DND-41 (cell line): ENCODE measurements at regions not wholly inside any gene's neighbourhood (a gene's known extent, or its start where the extent isn't known, plus 50 kb on each side); places are given as distances from the start of the nearest gene placed in this dataset.

Experiments
- ATAC-seq: fragments of 200-7000 bp; cut with Tn5 transposase; 3 replicates; pipeline ENCODE4 v1.9.1; 2021; ENCODE audit warnings: low read depth; ENCODE audit not compliant: insufficient read depth
- DNase-seq: peaks from one replicate; pipeline ENCODE4 v3.0.0-alpha.2; 2020
- H2AFZ ChIP-seq: 2 replicates; pipeline ENCODE4 v1.6.0; 2012; ENCODE audit warnings: low read depth, low read length
- H3K27ac ChIP-seq: 2 replicates; pipeline ENCODE4 v1.5.1; 2012; ENCODE audit warnings: low read length, inconsistent platforms
- H3K27me3 ChIP-seq: fragments of 200-600 bp; sonication (generic); 2 replicates; pipeline ENCODE4 v1.6.0; 2012; ENCODE audit warnings: low read length, mild to moderate bottlenecking, inconsistent platforms; ENCODE audit not compliant: insufficient read depth, poor library complexity
- H3K36me3 ChIP-seq: 2 replicates; pipeline ENCODE4 v1.5.1; 2012; ENCODE audit warnings: low read length, inconsistent platforms; ENCODE audit not compliant: insufficient read depth
- H3K4me1 ChIP-seq: 2 replicates; pipeline ENCODE4 v1.5.1; 2012; ENCODE audit warnings: mild to moderate bottlenecking, low read length; ENCODE audit not compliant: insufficient read depth
- H3K4me2 ChIP-seq: 2 replicates; pipeline ENCODE4 v1.6.0; 2012; ENCODE audit warnings: mild to moderate bottlenecking, moderate library complexity, low read length, inconsistent platforms; ENCODE audit not compliant: insufficient read depth
- H3K4me3 ChIP-seq, 2 experiments: fragments of 200-600 bp in 1 of 2; shearing (Covaris generic) in 1 of 2; 2 replicates each; pipeline ENCODE4 v1.5.1; 2012 to 2016; ENCODE audit warnings: inconsistent platforms in 2 of 2, low read length in 2 of 2, mild to moderate bottlenecking in 2 of 2, low read depth in 1 of 2, moderate library complexity in 1 of 2
- H3K79me2 ChIP-seq: 2 replicates; pipeline ENCODE4 v1.6.0; 2012; ENCODE audit warnings: low read length, inconsistent platforms; ENCODE audit not compliant: insufficient read depth
- H3K9ac ChIP-seq: 2 replicates; pipeline ENCODE4 v1.6.0; 2012; ENCODE audit warnings: low read depth, mild to moderate bottlenecking, inconsistent platforms, low read length, moderate library complexity
- H3K9me3 ChIP-seq: 2 replicates; pipeline ENCODE4 v1.5.1; 2012; ENCODE audit warnings: low read length, moderate library complexity, mild to moderate bottlenecking, inconsistent platforms; ENCODE audit not compliant: insufficient read depth, severe bottlenecking
- H4K20me1 ChIP-seq: 2 replicates; pipeline ENCODE4 v1.6.0; 2012; ENCODE audit warnings: low read length; ENCODE audit not compliant: insufficient read depth
- EZH2 ChIP-seq: IDR thresholded peaks from 3 replicates; pipeline ENCODE4 v1.6.1; 2012; ENCODE audit warnings: borderline replicate concordance, low read depth, mild to moderate bottlenecking, moderate library complexity, low read length, inconsistent platforms; ENCODE audit not compliant: severe bottlenecking
- TF ChIP-seq, protein P1 (sequence below): IDR thresholded peaks from 2 replicates; pipeline ENCODE4 v1.5.1; 2012; ENCODE audit warnings: borderline replicate concordance, low read length, moderate library complexity, mild to moderate bottlenecking; ENCODE audit not compliant: poor library complexity, severe bottlenecking; ENCODE audit errors: extremely low read depth

DNA sequence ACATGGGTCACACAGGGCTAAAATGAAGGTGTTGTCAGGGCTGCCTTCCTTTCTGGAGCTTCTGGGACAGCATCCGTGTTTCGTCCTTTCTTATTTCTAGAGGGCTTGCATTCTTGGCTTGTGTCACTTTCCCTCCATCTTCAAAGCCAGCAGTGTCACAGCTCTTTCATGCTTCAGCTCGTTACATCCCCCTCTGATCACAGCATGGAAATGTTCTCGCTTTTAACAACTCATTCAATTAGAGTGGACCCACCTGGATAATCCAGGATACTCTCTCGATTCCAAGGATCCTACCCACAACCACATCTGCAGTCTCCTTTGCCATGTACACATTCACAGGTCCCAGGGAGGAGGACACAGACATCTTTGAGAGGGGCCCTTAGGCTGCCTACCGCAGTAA lies 316.2 kb upstream of the FIGN start:
- Histone ChIP-seq H4K20me1 (no peaks in the 10 kb centered on the region), H3K27me3 (peaks cover 3% of the 10 kb centered on the region), H3K9me3 (no peaks in the 10 kb centered on the region), H3K9ac (no peak overlapping the region), H3K27ac (no peak overlapping the region), H3K4me1 (no peaks in the 10 kb centered on the region), H2AFZ (no peak overlapping the region), H3K4me3 (no peak overlapping the region), H3K36me3 (no peaks in the 10 kb centered on the region), H3K79me2 (no peaks in the 10 kb centered on the region), H3K4me2 (no peak overlapping the region)
- no peak for DNase-seq
- no peak for ATAC-seq
- no peak for TF ChIP-seq EZH2
- TF ChIP-seq, protein P1, sequence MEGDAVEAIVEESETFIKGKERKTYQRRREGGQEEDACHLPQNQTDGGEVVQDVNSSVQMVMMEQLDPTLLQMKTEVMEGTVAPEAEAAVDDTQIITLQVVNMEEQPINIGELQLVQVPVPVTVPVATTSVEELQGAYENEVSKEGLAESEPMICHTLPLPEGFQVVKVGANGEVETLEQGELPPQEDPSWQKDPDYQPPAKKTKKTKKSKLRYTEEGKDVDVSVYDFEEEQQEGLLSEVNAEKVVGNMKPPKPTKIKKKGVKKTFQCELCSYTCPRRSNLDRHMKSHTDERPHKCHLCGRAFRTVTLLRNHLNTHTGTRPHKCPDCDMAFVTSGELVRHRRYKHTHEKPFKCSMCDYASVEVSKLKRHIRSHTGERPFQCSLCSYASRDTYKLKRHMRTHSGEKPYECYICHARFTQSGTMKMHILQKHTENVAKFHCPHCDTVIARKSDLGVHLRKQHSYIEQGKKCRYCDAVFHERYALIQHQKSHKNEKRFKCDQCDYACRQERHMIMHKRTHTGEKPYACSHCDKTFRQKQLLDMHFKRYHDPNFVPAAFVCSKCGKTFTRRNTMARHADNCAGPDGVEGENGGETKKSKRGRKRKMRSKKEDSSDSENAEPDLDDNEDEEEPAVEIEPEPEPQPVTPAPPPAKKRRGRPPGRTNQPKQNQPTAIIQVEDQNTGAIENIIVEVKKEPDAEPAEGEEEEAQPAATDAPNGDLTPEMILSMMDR: no peak

DNA sequence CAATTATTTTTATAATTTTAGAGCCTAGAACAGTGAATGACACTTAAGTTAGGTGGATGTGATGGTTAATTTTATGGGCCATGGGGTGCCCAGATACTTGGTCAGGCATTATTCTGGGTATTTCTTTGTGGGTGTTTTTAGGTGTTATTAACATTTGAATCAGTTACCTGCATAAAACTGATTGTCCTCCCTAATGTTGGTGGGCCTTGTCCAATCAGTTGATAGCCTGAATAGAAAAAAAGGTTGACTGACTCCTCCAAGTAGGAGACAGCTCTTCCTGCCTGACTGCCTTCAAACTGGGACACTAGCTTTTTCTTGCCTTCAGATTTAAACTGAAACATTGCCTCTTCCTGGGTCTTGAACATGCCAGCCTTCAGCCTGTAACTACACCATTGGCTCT lies 312.9 kb upstream of the FIGN start:
- Histone ChIP-seq H3K36me3 (no peaks in the 10 kb centered on the region), H2AFZ (no peak overlapping the region), H3K79me2 (no peaks in the 10 kb centered on the region), H4K20me1 (no peaks in the 10 kb centered on the region), H3K27ac (no peak overlapping the region), H3K4me3 (no peak overlapping the region), H3K4me2 (no peak overlapping the region), H3K9me3 (no peaks in the 10 kb centered on the region), H3K4me1 (no peaks in the 10 kb centered on the region), H3K27me3 (peaks cover 3% of the 10 kb centered on the region), H3K9ac (no peak overlapping the region)
- TF ChIP-seq, protein P1: no peak
- no peak for TF ChIP-seq EZH2
- no peak for DNase-seq
- ATAC-seq: no peak

DNA sequence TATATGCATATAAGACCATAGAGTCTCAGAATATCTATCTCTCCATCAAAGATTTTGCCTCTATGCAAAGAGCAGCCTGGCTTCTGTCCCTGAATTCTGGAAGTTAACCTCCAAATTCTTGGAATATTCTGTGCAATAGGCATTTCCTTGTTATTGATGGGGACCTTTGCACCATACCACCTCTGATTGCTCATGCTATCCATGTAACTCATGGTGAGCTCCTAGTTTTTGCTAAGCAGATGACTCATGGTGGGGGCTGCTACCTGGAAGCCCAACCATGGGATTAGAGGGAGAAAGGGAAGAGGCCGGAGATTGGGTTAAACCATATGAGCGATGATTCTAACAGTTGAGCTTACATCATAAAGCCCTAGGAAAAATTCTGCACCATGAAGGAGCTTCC lies 310.2 kb upstream of the FIGN start:
- Histone ChIP-seq H3K9ac (no peak overlapping the region), H3K4me3 (no peak overlapping the region), H3K27ac (no peak overlapping the region), H3K4me2 (no peak overlapping the region), H3K9me3 (no peaks in the 10 kb centered on the region), H2AFZ (no peak overlapping the region), H3K4me1 (no peaks in the 10 kb centered on the region), H4K20me1 (no peaks in the 10 kb centered on the region), H3K27me3 (no peaks in the 10 kb centered on the region), H3K36me3 (no peaks in the 10 kb centered on the region), H3K79me2 (no peaks in the 10 kb centered on the region)
- ATAC-seq: no peak
- no peak for TF ChIP-seq EZH2
- TF ChIP-seq, protein P1: no peak
- no peak for DNase-seq

DNA sequence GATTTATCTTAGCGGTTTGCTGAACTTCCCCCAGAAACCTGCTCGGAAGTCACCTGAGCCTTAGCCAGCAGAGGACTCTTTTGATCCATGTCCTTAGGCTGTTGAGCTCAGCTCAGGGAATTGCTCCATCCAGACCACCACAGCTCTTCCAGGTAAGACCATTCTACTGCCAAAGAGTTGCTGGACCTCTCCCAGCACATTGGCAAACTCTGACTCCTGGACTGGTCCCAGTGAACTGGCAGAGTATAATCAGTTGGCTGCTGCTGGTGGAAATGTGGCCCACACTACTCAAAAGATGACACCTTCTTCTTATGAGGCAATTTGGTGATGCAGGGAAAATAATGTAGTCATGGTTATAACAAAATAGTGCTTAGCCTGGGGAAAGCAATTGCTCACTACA lies 308.8 kb upstream of the FIGN start:
- no peak for ATAC-seq
- Histone ChIP-seq H3K27me3 (no peaks in the 10 kb centered on the region), H2AFZ (no peak overlapping the region), H3K36me3 (no peaks in the 10 kb centered on the region), H3K9ac (no peak overlapping the region), H3K4me1 (no peaks in the 10 kb centered on the region), H3K27ac (no peak overlapping the region), H3K4me2 (no peak overlapping the region), H3K9me3 (no peaks in the 10 kb centered on the region), H4K20me1 (no peaks in the 10 kb centered on the region), H3K79me2 (no peaks in the 10 kb centered on the region), H3K4me3 (no peak overlapping the region)
- TF ChIP-seq EZH2: no peak
- TF ChIP-seq, protein P1: no peak
- no peak for DNase-seq
